HCT116 (cell line): ENCODE measurements at regions not wholly inside any gene's neighbourhood (a gene's known extent, or its start where the extent isn't known, plus 50 kb on each side); places are given as distances from the start of the nearest gene placed in this dataset.

ENCODE experiments used
- CTCF ChIP-seq, 3 experiments: fragments of 200-600 bp in 1 of 3; sonication (generic) in 1 of 3; IDR thresholded peaks in 2 of 3; conservative IDR thresholded peaks in 1 of 3; 2 replicates each; pipeline ENCODE4 v1.5.1; 2012 to 2017; ENCODE audit warnings: low read depth in 2 of 3, low read length in 2 of 3, antibody characterized with exemption in 1 of 3, borderline replicate concordance in 1 of 3, control low read depth in 1 of 3, mild to moderate bottlenecking in 1 of 3, mixed read lengths in 1 of 3, mixed run types in 1 of 3, moderate library complexity in 1 of 3; ENCODE audit not compliant: insufficient read depth in 1 of 3
- EZH2 ChIP-seq: fragments of 200-600 bp; sonication (generic); IDR thresholded peaks from 2 replicates; pipeline ENCODE4 v1.6.1; 2017; ENCODE audit warnings: antibody characterized with exemption, mixed run types
- MAX ChIP-seq: IDR thresholded peaks from 2 replicates; pipeline ENCODE4 v1.6.1; 2012
- POLR2AphosphoS5 ChIP-seq: IDR thresholded peaks from 2 replicates; pipeline ENCODE4 v1.6.1; 2011; ENCODE audit warnings: mild to moderate bottlenecking, low read depth, low read length, moderate library complexity
- REST ChIP-seq: IDR thresholded peaks from 2 replicates; pipeline ENCODE4 v1.6.1; 2012; ENCODE audit warnings: low read depth
- TCF7L2 ChIP-seq: IDR thresholded peaks from 2 replicates; pipeline ENCODE4 v1.7.0; 2011; ENCODE audit warnings: borderline replicate concordance, inconsistent platforms; ENCODE audit not compliant: insufficient read depth, insufficient read length; ENCODE audit errors: extremely low read depth
- ZNF274 ChIP-seq: fragments of 200-500 bp; sonication (Bioruptor generic); IDR thresholded peaks from 2 replicates; pipeline ENCODE4 v1.6.1; 2014; ENCODE audit warnings: mild to moderate bottlenecking, low read depth, low read length, inconsistent platforms

- TF ChIP-seq CTCF (IDR thresholded peaks at IDR 0.05 in 2 of 3, conservative IDR thresholded peaks at IDR 0.05 in 1 of 3; ENCODE audit: borderline replicate concordance in 1 of 3, insufficient read depth in 1 of 3, low read depth in 2 of 3, low read length in 2 of 3), result no peak
- TF ChIP-seq REST, result no peak
- TF ChIP-seq ZNF274, result no peak
- no peak for TF ChIP-seq EZH2
- no peak for TF ChIP-seq TCF7L2
- no peak for TF ChIP-seq MAX
- no peak for TF ChIP-seq POLR2AphosphoS5
Observed at GRCh38 chr11:42412590-42412989, 899.2 kb upstream of the API5 start.
